DOHH2 (cell line): ENCODE measurements at regions not wholly inside any gene's neighbourhood (a gene's known extent, or its start where the extent isn't known, plus 50 kb on each side); places are given as distances from the start of the nearest gene placed in this dataset.

Source experiments
- H3F3A ChIP-seq: fragments of 200-600 bp; sonication (generic), shearing (Covaris generic); 2 replicates; pipeline ENCODE4 v1.6.0; 2016; ENCODE audit warnings: antibody characterized with exemption, mild to moderate bottlenecking; ENCODE audit not compliant: control insufficient read depth, insufficient read depth
- H3K27ac ChIP-seq: fragments of 200-600 bp; sonication (generic); 2 replicates; pipeline ENCODE4 v1.5.1; 2014; ENCODE audit warnings: low read depth, mild to moderate bottlenecking, low read length, moderate library complexity
- H3K27me3 ChIP-seq: fragments of 200-600 bp; sonication (generic); 2 replicates; pipeline ENCODE4 v1.6.1; 2014; ENCODE audit warnings: mild to moderate bottlenecking, low read length, mixed read lengths; ENCODE audit not compliant: control insufficient read depth
- H3K36me3 ChIP-seq: fragments of 200-600 bp; sonication (generic); 2 replicates; pipeline ENCODE4 v1.6.1; 2014; ENCODE audit warnings: mild to moderate bottlenecking, low read length, moderate library complexity, mixed read lengths; ENCODE audit not compliant: control insufficient read depth
- H3K4me1 ChIP-seq: fragments of 200-600 bp; sonication (generic); 2 replicates; pipeline ENCODE4 v1.6.1; 2014; ENCODE audit warnings: mild to moderate bottlenecking, low read length, mixed read lengths; ENCODE audit not compliant: control insufficient read depth
- H3K4me2 ChIP-seq: fragments of 200-600 bp; sonication (generic); 2 replicates; pipeline ENCODE4 v1.6.0; 2014; ENCODE audit warnings: mild to moderate bottlenecking, low read length, moderate library complexity
- H3K4me3 ChIP-seq: fragments of 200-600 bp; sonication (generic); 2 replicates; pipeline ENCODE4 v1.5.1; 2014; ENCODE audit warnings: mild to moderate bottlenecking, low read length, mixed read lengths
- H3K79me2 ChIP-seq: fragments of 200-600 bp; sonication (generic); 2 replicates; pipeline ENCODE4 v1.6.1; 2014; ENCODE audit warnings: mild to moderate bottlenecking, low read length, mixed read lengths; ENCODE audit not compliant: control insufficient read depth
- H3K9me2 ChIP-seq: fragments of 200-600 bp; sonication (generic); replicated peaks from 2 replicates; pipeline ENCODE4 v1.6.1; 2014; ENCODE audit warnings: mild to moderate bottlenecking, low read length, mixed read lengths; ENCODE audit not compliant: control insufficient read depth
- H3K9me3 ChIP-seq: fragments of 200-600 bp; sonication (generic); 2 replicates; pipeline ENCODE4 v1.6.1; 2014; ENCODE audit warnings: antibody characterized with exemption, low read length, mixed read lengths; ENCODE audit not compliant: control insufficient read depth, insufficient read depth
- H4K20me1 ChIP-seq: fragments of 200-600 bp; sonication (generic); 2 replicates; pipeline ENCODE4 v1.6.0; 2014; ENCODE audit warnings: low read depth, mild to moderate bottlenecking, antibody characterized with exemption, low read length, moderate library complexity; ENCODE audit not compliant: control insufficient read depth, insufficient read depth
- EZH2phosphoT487 ChIP-seq: fragments of 200-600 bp; sonication (generic); IDR thresholded peaks from 2 replicates; pipeline ENCODE4 v1.6.1; 2017; ENCODE audit warnings: borderline replicate concordance, mild to moderate bottlenecking, antibody characterized with exemption, low read length, moderate library complexity, mixed read lengths
- TF ChIP-seq, protein P1 (sequence below): fragments of 200-600 bp; sonication (generic); IDR thresholded peaks from one replicate; pipeline ENCODE4 v1.5.1; 2014; ENCODE audit warnings: antibody characterized with exemption, mild to moderate bottlenecking, low read depth, low read length; ENCODE audit not compliant: poor library complexity, severe bottlenecking

DNA sequence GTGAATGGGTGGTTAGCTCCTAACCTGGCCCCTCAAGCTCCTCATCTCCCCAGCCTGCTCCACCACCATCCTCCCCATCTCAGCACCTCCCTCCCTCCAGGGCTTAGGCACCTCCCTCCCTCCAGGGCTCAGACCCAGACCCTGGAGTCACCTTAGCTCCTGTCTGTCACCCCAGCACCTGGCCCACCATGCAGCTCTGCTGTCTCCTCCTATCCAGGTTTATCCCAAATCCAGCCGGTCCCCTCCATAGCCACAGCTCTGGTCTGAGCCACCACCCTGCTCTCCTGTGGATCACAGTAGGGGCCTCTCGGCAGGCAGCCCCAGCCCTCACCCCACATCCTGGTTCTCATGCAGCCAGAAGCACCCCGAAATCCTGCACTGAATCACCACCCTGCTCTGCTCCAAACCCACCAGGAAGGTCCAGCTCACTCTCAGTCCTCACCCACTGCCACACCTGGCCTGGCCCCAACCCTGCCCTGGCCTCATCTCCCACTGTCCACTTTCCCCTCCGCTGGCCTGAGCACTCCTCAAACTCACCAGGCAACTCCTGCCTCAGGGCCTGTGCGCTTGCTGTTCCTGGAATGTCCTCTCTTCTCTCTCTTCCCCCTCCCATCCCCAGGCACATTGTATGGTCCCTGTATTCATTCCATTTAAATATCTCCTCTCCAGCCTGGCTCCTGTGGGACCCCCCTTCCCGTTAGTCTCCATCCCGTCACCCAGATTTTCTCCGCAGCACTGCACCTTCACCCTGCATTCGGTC, 62.6 kb downstream of the DIO3 start:
- no peak overlapping the region for H3K27ac ChIP-seq

DNA sequence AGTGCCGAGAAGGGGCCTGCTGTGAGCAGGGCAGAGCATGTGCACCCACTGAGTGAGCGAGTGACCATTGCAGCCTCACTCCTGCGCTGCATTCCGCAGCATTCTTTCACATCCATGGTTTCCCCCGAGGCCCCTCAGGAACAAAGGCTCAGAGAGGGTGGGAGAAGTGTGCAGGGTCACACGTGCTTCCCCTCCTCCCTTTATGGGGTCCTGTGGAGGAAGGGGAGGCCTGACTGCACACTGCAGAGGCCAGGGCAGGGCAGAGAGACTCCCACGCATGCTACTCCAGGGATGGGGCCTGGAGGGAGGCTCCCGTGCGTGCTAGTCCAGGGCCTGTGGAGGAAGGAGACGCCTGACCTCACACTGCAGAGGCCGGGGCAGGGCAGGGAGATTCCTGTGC, 63.2 kb downstream of the DIO3 start:
- no peaks in the 10 kb centered on the region for H3K9me2 ChIP-seq
- H3K27me3 ChIP-seq: no peaks in the 10 kb centered on the region
- no peaks in the 10 kb centered on the region for H3K36me3 ChIP-seq
- no peak overlapping the region for H3K4me2 ChIP-seq
- H3K9me3 ChIP-seq: no peaks in the 10 kb centered on the region
- H3K4me3 ChIP-seq: no peak overlapping the region
- H3K79me2 ChIP-seq: no peaks in the 10 kb centered on the region
- no peaks in the 10 kb centered on the region for H3F3A ChIP-seq
- H3K27ac ChIP-seq: no peak overlapping the region
- H3K4me1 ChIP-seq: peaks cover 11% of the 10 kb centered on the region
- no peaks in the 10 kb centered on the region for H4K20me1 ChIP-seq
- TF ChIP-seq EZH2phosphoT487: no peak
- TF ChIP-seq, protein P1, sequence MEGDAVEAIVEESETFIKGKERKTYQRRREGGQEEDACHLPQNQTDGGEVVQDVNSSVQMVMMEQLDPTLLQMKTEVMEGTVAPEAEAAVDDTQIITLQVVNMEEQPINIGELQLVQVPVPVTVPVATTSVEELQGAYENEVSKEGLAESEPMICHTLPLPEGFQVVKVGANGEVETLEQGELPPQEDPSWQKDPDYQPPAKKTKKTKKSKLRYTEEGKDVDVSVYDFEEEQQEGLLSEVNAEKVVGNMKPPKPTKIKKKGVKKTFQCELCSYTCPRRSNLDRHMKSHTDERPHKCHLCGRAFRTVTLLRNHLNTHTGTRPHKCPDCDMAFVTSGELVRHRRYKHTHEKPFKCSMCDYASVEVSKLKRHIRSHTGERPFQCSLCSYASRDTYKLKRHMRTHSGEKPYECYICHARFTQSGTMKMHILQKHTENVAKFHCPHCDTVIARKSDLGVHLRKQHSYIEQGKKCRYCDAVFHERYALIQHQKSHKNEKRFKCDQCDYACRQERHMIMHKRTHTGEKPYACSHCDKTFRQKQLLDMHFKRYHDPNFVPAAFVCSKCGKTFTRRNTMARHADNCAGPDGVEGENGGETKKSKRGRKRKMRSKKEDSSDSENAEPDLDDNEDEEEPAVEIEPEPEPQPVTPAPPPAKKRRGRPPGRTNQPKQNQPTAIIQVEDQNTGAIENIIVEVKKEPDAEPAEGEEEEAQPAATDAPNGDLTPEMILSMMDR: no peak

More for the DNA sequence above, 62.6 kb downstream of the DIO3 start:
- TF ChIP-seq, protein P1: no peak
- TF ChIP-seq EZH2phosphoT487: no peak
- Histone ChIP-seq H3K4me3 (no peak overlapping the region), H3K36me3 (no peaks in the 10 kb centered on the region), H4K20me1 (no peaks in the 10 kb centered on the region), H3K9me3 (no peaks in the 10 kb centered on the region), H3K27me3 (no peaks in the 10 kb centered on the region), H3K4me2 (no peak overlapping the region), H3K4me1 (peaks cover 11% of the 10 kb centered on the region), H3F3A (no peaks in the 10 kb centered on the region), H3K79me2 (no peaks in the 10 kb centered on the region), H3K9me2 (no peaks in the 10 kb centered on the region)

- Histone ChIP-seq H3K27me3 (no peaks in the 10 kb centered on the region), H3K36me3 (no peaks in the 10 kb centered on the region), H3F3A (no peaks in the 10 kb centered on the region), H4K20me1 (no peaks in the 10 kb centered on the region), H3K4me2 (no peak overlapping the region), H3K9me3 (no peaks in the 10 kb centered on the region), H3K27ac (no peak overlapping the region), H3K4me1 (peaks cover 11% of the 10 kb centered on the region), H3K79me2 (no peaks in the 10 kb centered on the region), H3K9me2 (no peaks in the 10 kb centered on the region), H3K4me3 (no peak overlapping the region)
- TF ChIP-seq, protein P1: no peak
- no peak for TF ChIP-seq EZH2phosphoT487
Observed at GRCh38 chr14:101625336-101626097, 64.2 kb downstream of the DIO3 start.
